Endothelial cell of umbilical vein (primary cell): ENCODE measurements at regions not wholly inside any gene's neighbourhood (a gene's known extent, or its start where the extent isn't known, plus 50 kb on each side); places are given as distances from the start of the nearest gene placed in this dataset.

Experiments
- BruUV-seq: library from RNA; stranded (reverse); fragments of 400-500 nt; replicated peaks from 2 replicates; lab custom pipeline; 2021; lab: Mats Ljungman, UMichigan
- CTCF ChIA-PET: fragments of 300-600, 350-600 bp; sonication (Branson Sonifier 250); formaldehyde crosslinking; loops from one replicate; lab custom pipeline; 2021; ENCODE audit warnings: antibody characterized with exemption, inconsistent platforms; lab: Charles Lee
- POLR2A ChIA-PET: fragments of 300-600, 350-600 bp; sonication (Branson Sonifier 250); formaldehyde crosslinking; loops from one replicate; lab custom pipeline; 2021; ENCODE audit warnings: antibody characterized with exemption, inconsistent platforms; lab: Charles Lee
- DNase-seq: peaks from one replicate; pipeline ENCODE4 v3.0.0-alpha.2; 2011; ENCODE audit warnings: low read depth, low spot score
- FAIRE-seq: peaks from 2 replicates; lab custom pipeline; 2011; peaks lifted over from hg19 to GRCh38; lab: Jason Lieb, UNC
- H2AFZ ChIP-seq: 2 replicates; pipeline ENCODE4 v1.6.0; 2012; ENCODE audit warnings: low read depth, low read length, control low read depth, inconsistent platforms
- H3K27ac ChIP-seq: 2 replicates; pipeline ENCODE4 v1.5.1; 2011; ENCODE audit warnings: low read depth, mild to moderate bottlenecking, control low read depth, low read length, moderate library complexity; ENCODE audit not compliant: insufficient read depth
- H3K27me3 ChIP-seq, 2 experiments: 2 replicates each; pipeline versions ENCODE4 v1.6.0 to v1.6.1; 2011; ENCODE audit warnings: low read length in 2 of 2, mixed read lengths in 1 of 2; ENCODE audit not compliant: control insufficient read depth in 2 of 2, insufficient read depth in 2 of 2
- H3K36me3 ChIP-seq, 2 experiments: 2 replicates in 1 of 2; 3 replicates in 1 of 2; pipeline ENCODE4 v1.5.1; 2011; ENCODE audit warnings: low read length in 2 of 2, mild to moderate bottlenecking in 1 of 2, moderate library complexity in 1 of 2; ENCODE audit not compliant: control insufficient read depth in 2 of 2, insufficient read depth in 2 of 2; ENCODE audit errors: extremely low read depth in 1 of 2
- H3K4me1 ChIP-seq: 3 replicates; pipeline ENCODE4 v1.5.1; 2011; ENCODE audit warnings: mild to moderate bottlenecking, low read length; ENCODE audit not compliant: control insufficient read depth, insufficient read depth; ENCODE audit errors: extremely low read depth
- H3K4me2 ChIP-seq: 2 replicates; pipeline ENCODE4 v1.6.1; 2011; ENCODE audit warnings: low read length, control low read depth, mixed read lengths; ENCODE audit not compliant: insufficient read depth
- H3K4me3 ChIP-seq, 3 experiments: fragments of 200-600 bp in 1 of 3; sonication (generic), shearing (Covaris generic) in 1 of 3; replicated peaks in 1 of 3; 2 replicates each; pipeline ENCODE4 v1.5.1; 2011 to 2016; ENCODE audit warnings: control low read depth in 3 of 3, low read length in 3 of 3, mild to moderate bottlenecking in 2 of 3, inconsistent platforms in 1 of 3, low read depth in 1 of 3, moderate library complexity in 1 of 3; ENCODE audit not compliant: insufficient read depth in 1 of 3
- H3K79me2 ChIP-seq: 2 replicates; pipeline ENCODE4 v1.6.0; 2012; ENCODE audit warnings: low read length, inconsistent platforms; ENCODE audit not compliant: control insufficient read depth, insufficient read depth
- H3K9ac ChIP-seq: replicated peaks from 2 replicates; pipeline ENCODE3; 2011; ENCODE audit warnings: low read length, control low read depth; ENCODE audit not compliant: insufficient read depth; ENCODE audit errors: extremely low read depth
- H3K9me1 ChIP-seq: replicated peaks from 3 replicates; pipeline ENCODE4 v1.6.0; 2011; ENCODE audit warnings: mild to moderate bottlenecking, low read length; ENCODE audit not compliant: control insufficient read depth, insufficient read depth; ENCODE audit errors: extremely low read depth
- H3K9me3 ChIP-seq: replicated peaks from 2 replicates; pipeline ENCODE4 v1.5.1; 2012; ENCODE audit warnings: low read length, inconsistent platforms; ENCODE audit not compliant: control insufficient read depth, insufficient read depth
- H4K20me1 ChIP-seq: replicated peaks from 2 replicates; pipeline ENCODE3; 2011; ENCODE audit warnings: mild to moderate bottlenecking, low read length; ENCODE audit not compliant: control insufficient read depth, insufficient read depth; ENCODE audit errors: extremely low read depth
- EZH2 ChIP-seq: IDR thresholded peaks from 2 replicates; pipeline ENCODE4 v1.6.1; 2012; ENCODE audit warnings: borderline replicate concordance, low read depth, mild to moderate bottlenecking, moderate library complexity, low read length, inconsistent platforms; ENCODE audit not compliant: severe bottlenecking
- FOS ChIP-seq: IDR thresholded peaks from 2 replicates; pipeline ENCODE4 v1.6.1; 2011; ENCODE audit warnings: mild to moderate bottlenecking, low read length, moderate library complexity, borderline replicate concordance; ENCODE audit not compliant: insufficient read depth
- GATA2 ChIP-seq: IDR thresholded peaks from 2 replicates; pipeline ENCODE4 v1.7.0; 2011; ENCODE audit warnings: low read depth, mild to moderate bottlenecking, moderate library complexity, mixed read lengths, low read length; ENCODE audit not compliant: insufficient read length, insufficient read depth
- JUN ChIP-seq: IDR thresholded peaks from 2 replicates; pipeline ENCODE4 v1.6.1; 2011; ENCODE audit warnings: borderline replicate concordance, low read depth; ENCODE audit not compliant: insufficient read length, insufficient read depth
- MYC ChIP-seq: IDR thresholded peaks from one replicate; pipeline ENCODE4 v1.6.1; 2011; ENCODE audit warnings: mild to moderate bottlenecking, low read depth, low read length
- POLR2A ChIP-seq: IDR thresholded peaks from 2 replicates; pipeline ENCODE4 v1.6.1; 2012; ENCODE audit warnings: low read depth, mild to moderate bottlenecking, control low read depth, low read length
- POLR2AphosphoS5 ChIP-seq: IDR thresholded peaks from 2 replicates; pipeline ENCODE4 v1.6.1; 2012; ENCODE audit warnings: low read depth, mild to moderate bottlenecking, control low read depth, low read length, moderate library complexity; ENCODE audit not compliant: insufficient read depth
- dilution Hi-C: fragments of 300-500 bp; cut with MboI; formaldehyde crosslinking; loops from one replicate; pipeline ENCODE4 v1.15.0; 2019; ENCODE audit warnings: low sequenced_read_pairs; ENCODE audit not compliant: extremely low pct_ligation_motif_present
- intact Hi-C: fragments of 100-400 bp; cut with micrococcal nuclease; formaldehyde crosslinking; loops from one replicate; pipeline ENCODE4 v1.10.0; 2022
- TF ChIP-seq, protein P1 (sequence below): IDR thresholded peaks from 2 replicates; pipeline ENCODE4 v1.6.1; 2011; ENCODE audit not compliant: insufficient read depth, insufficient read length
- TF ChIP-seq, protein P2 (sequence below), 2 donors: IDR thresholded peaks; 1 replicate in 1 of 2; 2 replicates in 1 of 2; pipeline ENCODE4 v1.5.1; 2011; ENCODE audit warnings: low read length in 2 of 2, mild to moderate bottlenecking in 2 of 2, moderate library complexity in 2 of 2, control low read depth in 1 of 2, inconsistent platforms in 1 of 2, low read depth in 1 of 2; ENCODE audit not compliant: insufficient read depth in 1 of 2; ENCODE audit errors: extremely low read depth in 1 of 2

DNA sequence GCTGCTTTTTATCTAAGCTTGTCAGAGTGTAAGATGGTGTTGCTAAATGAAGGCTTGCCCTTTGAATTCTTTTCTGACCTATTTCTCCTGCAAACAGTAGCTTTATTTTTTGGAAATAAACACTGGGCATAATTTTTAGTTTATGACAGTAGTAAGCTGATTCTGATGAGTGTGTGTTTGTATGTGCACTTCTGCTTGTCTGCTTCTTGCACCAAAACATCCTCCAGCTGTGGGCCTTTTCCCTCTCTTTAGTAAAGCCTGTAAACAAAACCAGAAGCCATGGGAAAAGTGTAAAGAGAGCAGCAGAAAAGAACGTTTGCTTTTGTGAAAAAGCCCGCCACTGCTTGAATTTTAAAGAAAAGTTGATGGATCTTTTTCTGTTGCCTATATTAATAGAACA lies 136.4 kb upstream of the IL12A start:
- H4K20me1 ChIP-seq = no peaks in the 10 kb centered on the region
- no peaks in the 10 kb centered on the region for H3K9me1 ChIP-seq
- peak overlapping the region; percentile 91 for H3K4me2 ChIP-seq
- H3K4me1 ChIP-seq = peaks cover 66% of the 10 kb centered on the region
- intact Hi-C loops = loop anchor here (1.0 to 10.0 kb wide), 3 partner anchors 15 to 553 kb away; no protein-coding TSS in a partner anchor
- no TSS peak for BruUV-seq
- dilution Hi-C loops = no loop called here
- H3K9me3 ChIP-seq = no peaks in the 10 kb centered on the region
- TF ChIP-seq GATA2 (no peak), POLR2AphosphoS5 (no peak), MYC (no peak), EZH2 (no peak), FOS (no peak), POLR2A (no peak), JUN (no peak)
- TF ChIP-seq, protein P1, sequence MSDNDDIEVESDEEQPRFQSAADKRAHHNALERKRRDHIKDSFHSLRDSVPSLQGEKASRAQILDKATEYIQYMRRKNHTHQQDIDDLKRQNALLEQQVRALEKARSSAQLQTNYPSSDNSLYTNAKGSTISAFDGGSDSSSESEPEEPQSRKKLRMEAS = no peak
- TF ChIP-seq, protein P2, sequence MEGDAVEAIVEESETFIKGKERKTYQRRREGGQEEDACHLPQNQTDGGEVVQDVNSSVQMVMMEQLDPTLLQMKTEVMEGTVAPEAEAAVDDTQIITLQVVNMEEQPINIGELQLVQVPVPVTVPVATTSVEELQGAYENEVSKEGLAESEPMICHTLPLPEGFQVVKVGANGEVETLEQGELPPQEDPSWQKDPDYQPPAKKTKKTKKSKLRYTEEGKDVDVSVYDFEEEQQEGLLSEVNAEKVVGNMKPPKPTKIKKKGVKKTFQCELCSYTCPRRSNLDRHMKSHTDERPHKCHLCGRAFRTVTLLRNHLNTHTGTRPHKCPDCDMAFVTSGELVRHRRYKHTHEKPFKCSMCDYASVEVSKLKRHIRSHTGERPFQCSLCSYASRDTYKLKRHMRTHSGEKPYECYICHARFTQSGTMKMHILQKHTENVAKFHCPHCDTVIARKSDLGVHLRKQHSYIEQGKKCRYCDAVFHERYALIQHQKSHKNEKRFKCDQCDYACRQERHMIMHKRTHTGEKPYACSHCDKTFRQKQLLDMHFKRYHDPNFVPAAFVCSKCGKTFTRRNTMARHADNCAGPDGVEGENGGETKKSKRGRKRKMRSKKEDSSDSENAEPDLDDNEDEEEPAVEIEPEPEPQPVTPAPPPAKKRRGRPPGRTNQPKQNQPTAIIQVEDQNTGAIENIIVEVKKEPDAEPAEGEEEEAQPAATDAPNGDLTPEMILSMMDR (IDR thresholded peaks at IDR 0.05; ENCODE audit: extremely low read depth in 1 of 2, insufficient read depth in 1 of 2, low read depth in 1 of 2, low read length in 2 of 2) = no peak
- no peak overlapping the region for H2AFZ ChIP-seq
- peak overlapping the region in 1 of 3 experiments; percentile 52 for H3K4me3 ChIP-seq
- H3K79me2 ChIP-seq = peaks cover 54% of the 10 kb centered on the region
- ChIA-PET CTCF (interaction anchor here (0.9 to 9.7 kb wide), 15 partner anchors 8 to 154 kb away, joined by 3 to 145 read pairs (median 5); partner anchors contain the start of genes IL12A and SCHIP1), POLR2A (interaction anchor here (1.2 to 6.2 kb wide), 9 partner anchors 7 to 154 kb away, joined by 4 to 53 read pairs (median 13); no protein-coding TSS in a partner anchor)
- peak; percentile 67 for DNase-seq
- no peak for FAIRE-seq
- no peaks in the 10 kb centered on the region for H3K27me3 ChIP-seq
- peak overlapping the region; percentile 85 for H3K9ac ChIP-seq
- H3K27ac ChIP-seq = peak overlapping the region; percentile 97
- H3K36me3 ChIP-seq = no peaks in the 10 kb centered on the region
